ENCODE measurements at regions not wholly inside any gene's neighbourhood (a gene's known extent, or its start where the extent isn't known, plus 50 kb on each side); places are given as distances from the start of the nearest gene placed in this dataset.

DNA sequence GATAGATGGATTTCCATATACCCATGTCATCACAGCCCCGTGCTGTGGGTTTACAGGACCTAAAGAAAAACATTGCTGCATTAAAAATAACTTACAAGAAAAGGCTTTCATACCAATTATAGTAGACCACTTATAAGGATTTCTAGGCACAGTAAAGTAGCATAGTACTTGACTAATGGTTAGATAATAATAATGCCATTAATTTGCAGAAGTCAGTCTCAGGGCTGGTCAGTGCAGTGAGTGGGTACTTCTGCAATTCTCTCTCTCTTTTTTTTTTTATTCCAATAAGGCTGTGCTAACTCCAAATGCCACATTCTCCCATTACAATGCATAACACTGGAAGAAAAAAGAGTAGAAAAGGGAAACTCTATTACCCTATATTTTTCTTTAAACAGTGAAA lies 73.1 kb upstream of the TMPRSS15 start (continued):
- TF ChIP-seq, protein P1, sequence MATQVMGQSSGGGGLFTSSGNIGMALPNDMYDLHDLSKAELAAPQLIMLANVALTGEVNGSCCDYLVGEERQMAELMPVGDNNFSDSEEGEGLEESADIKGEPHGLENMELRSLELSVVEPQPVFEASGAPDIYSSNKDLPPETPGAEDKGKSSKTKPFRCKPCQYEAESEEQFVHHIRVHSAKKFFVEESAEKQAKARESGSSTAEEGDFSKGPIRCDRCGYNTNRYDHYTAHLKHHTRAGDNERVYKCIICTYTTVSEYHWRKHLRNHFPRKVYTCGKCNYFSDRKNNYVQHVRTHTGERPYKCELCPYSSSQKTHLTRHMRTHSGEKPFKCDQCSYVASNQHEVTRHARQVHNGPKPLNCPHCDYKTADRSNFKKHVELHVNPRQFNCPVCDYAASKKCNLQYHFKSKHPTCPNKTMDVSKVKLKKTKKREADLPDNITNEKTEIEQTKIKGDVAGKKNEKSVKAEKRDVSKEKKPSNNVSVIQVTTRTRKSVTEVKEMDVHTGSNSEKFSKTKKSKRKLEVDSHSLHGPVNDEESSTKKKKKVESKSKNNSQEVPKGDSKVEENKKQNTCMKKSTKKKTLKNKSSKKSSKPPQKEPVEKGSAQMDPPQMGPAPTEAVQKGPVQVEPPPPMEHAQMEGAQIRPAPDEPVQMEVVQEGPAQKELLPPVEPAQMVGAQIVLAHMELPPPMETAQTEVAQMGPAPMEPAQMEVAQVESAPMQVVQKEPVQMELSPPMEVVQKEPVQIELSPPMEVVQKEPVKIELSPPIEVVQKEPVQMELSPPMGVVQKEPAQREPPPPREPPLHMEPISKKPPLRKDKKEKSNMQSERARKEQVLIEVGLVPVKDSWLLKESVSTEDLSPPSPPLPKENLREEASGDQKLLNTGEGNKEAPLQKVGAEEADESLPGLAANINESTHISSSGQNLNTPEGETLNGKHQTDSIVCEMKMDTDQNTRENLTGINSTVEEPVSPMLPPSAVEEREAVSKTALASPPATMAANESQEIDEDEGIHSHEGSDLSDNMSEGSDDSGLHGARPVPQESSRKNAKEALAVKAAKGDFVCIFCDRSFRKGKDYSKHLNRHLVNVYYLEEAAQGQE (IDR thresholded peaks at IDR 0.05; ENCODE audit: low read depth): no peak
- no peak for TF ChIP-seq EZH2 (IDR thresholded peaks at IDR 0.05)
- TF ChIP-seq ZFX (IDR thresholded peaks at IDR 0.05): no peak

DNA sequence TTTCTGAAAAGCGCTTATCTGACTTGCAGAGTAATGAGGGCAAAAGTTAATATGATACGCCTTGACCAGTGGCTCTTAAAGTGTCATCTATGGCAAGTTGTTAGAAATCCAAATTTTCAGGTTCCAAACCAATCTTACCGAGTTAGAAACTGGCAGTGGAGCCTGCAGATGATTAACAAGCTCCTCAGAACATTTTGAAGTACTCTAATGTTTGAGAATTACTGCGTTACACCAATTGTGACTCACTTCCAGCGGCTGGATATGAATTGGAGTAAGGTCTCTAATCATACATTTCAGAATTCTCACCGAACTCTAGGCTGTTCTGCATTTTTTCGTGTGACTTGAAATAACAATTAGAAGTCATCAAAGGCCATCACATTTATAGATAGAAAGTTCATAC lies 73.5 kb upstream of the TMPRSS15 start:
- H3K36me3 ChIP-seq (ENCODE audit: control insufficient read depth in 1 of 2, insufficient read depth in 2 of 2, low read length in 2 of 2): no peaks in the 10 kb centered on the region
- H3K9me3 ChIP-seq (ENCODE audit: control insufficient read depth in 1 of 2, insufficient read depth in 1 of 2, low read depth in 1 of 2, low read length in 2 of 2): peaks cover 6 to 24% of the 10 kb centered on the region in 2 experiments; a peak in 2 of 4 replicates
- intact Hi-C loops (cut with micrococcal nuclease): no loop called here
- TF ChIP-seq ZFX (IDR thresholded peaks at IDR 0.05) (no peak), MAX (IDR thresholded peaks at IDR 0.05) (no peak), ZNF274 (IDR thresholded peaks at IDR 0.05; ENCODE audit: low read depth, low read length) (no peak), YY1 (IDR thresholded peaks at IDR 0.05; ENCODE audit: extremely low read depth, insufficient replicate concordance, low read depth, low read length) (no peak), POLR2AphosphoS5 (IDR thresholded peaks at IDR 0.05; ENCODE audit: low read depth, low read length) (no peak), POLR2A (IDR thresholded peaks at IDR 0.05; ENCODE audit: borderline replicate concordance, extremely low read depth, insufficient read depth, insufficient read length) (no peak), ATF3 (IDR thresholded peaks at IDR 0.05) (no peak), CBX3 (IDR thresholded peaks at IDR 0.05; ENCODE audit: low read depth) (no peak), EZH2 (IDR thresholded peaks at IDR 0.05) (no peak), JUND (IDR thresholded peaks at IDR 0.05) (no peak), SP1 (IDR thresholded peaks at IDR 0.05; ENCODE audit: low read depth) (no peak), EGR1 (IDR thresholded peaks at IDR 0.05; ENCODE audit: low read depth) (no peak)
- TF ChIP-seq, protein P2, sequence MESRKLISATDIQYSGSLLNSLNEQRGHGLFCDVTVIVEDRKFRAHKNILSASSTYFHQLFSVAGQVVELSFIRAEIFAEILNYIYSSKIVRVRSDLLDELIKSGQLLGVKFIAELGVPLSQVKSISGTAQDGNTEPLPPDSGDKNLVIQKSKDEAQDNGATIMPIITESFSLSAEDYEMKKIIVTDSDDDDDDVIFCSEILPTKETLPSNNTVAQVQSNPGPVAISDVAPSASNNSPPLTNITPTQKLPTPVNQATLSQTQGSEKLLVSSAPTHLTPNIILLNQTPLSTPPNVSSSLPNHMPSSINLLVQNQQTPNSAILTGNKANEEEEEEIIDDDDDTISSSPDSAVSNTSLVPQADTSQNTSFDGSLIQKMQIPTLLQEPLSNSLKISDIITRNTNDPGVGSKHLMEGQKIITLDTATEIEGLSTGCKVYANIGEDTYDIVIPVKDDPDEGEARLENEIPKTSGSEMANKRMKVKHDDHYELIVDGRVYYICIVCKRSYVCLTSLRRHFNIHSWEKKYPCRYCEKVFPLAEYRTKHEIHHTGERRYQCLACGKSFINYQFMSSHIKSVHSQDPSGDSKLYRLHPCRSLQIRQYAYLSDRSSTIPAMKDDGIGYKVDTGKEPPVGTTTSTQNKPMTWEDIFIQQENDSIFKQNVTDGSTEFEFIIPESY (IDR thresholded peaks at IDR 0.05; ENCODE audit: extremely low read depth, insufficient replicate concordance, low read length): no peak
- no TSS peak for BruUV-seq (replicated peaks)
- RAD21 ChIA-PET (ENCODE audit: low non-redundant PET in 1 of 2, low total read pairs in 2 of 2, uncharacterized antibody in 2 of 2, unreplicated experiment in 2 of 2): no interaction called here
- no peak for ATAC-seq
- H3K4me1 ChIP-seq (ENCODE audit: control insufficient read depth in 1 of 2, insufficient read depth in 2 of 2, low read length in 2 of 2): no peaks in the 10 kb centered on the region
- CTCF ChIA-PET: no interaction called here
- H3K9me2 ChIP-seq (ENCODE audit: insufficient read depth): no peaks in the 10 kb centered on the region
- H3K27ac ChIP-seq (ENCODE audit: low read depth, low read length): no peak overlapping the region
- no peak overlapping the region for H3K4me3 ChIP-seq (replicated peaks in 1 of 2; ENCODE audit: low read depth in 1 of 2, low read length in 2 of 2)
- no peaks in the 10 kb centered on the region for H3K27me3 ChIP-seq (ENCODE audit: insufficient read depth, low read length)
- POLR2A ChIA-PET: no interaction called here
- no peaks in the 10 kb centered on the region for H3K79me2 ChIP-seq (ENCODE audit: insufficient read depth, low read length)
- H4K20me1 ChIP-seq (ENCODE audit: insufficient read depth): no peaks in the 10 kb centered on the region
- H3K4me2 ChIP-seq (ENCODE audit: low read length): no peak overlapping the region
- no peak overlapping the region for H3K9ac ChIP-seq (ENCODE audit: low read length)
- DNase-seq (ENCODE audit: low read depth, low spot score): no peak
- H2AFZ ChIP-seq (ENCODE audit: low read depth, low read length, poor library complexity, severe bottlenecking): no peak overlapping the region

Data from HCT116 (cell line).